K562 (cell line): ENCODE measurements at regions not wholly inside any gene's neighbourhood (a gene's known extent, or its start where the extent isn't known, plus 50 kb on each side); places are given as distances from the start of the nearest gene placed in this dataset.

Experiments used
- ATAC-seq: fragments of 200-7000 bp; cut with Tn5 transposase; 3 replicates; pipeline ENCODE4 v1.9.1; 2020; ENCODE audit warnings: moderate library complexity
- BruUV-seq: library from RNA; stranded (reverse); fragments of 400-500 nt; replicated peaks from 2 replicates; lab custom pipeline; 2021; lab: Mats Ljungman, UMichigan
- CTCF ChIA-PET: fragments of 300-600 bp; formaldehyde crosslinking; extraction: SDS; loops from one replicate; lab custom pipeline; 2021; ENCODE audit warnings: low intra/inter-chr PET ratio; lab: Yijun Ruan, JAX
- POLR2A ChIA-PET: fragments of 300-600, 350-650 bp; sonication (Branson Sonifier 250); formaldehyde crosslinking; extraction: SDS; loops from one replicate; lab custom pipeline; 2021; ENCODE audit warnings: antibody characterized with exemption, inconsistent platforms; lab: Yijun Ruan, JAX
- DNase-seq, 4 experiments: peaks; one replicate each; pipeline versions ENCODE4 v3.0.0 to v3.0.0-alpha.2; 2011 to 2018; ENCODE audit warnings: low spot score in 3 of 4, mixed read lengths in 3 of 4; ENCODE audit errors: extremely low read depth in 1 of 4
- FAIRE-seq: peaks from 2 replicates; lab custom pipeline; 2011; peaks lifted over from hg19 to GRCh38; lab: Jason Lieb, UNC
- H2AFZ ChIP-seq: 2 replicates; pipeline ENCODE4 v1.6.0; 2011; ENCODE audit warnings: low read depth, low read length, control low read depth, inconsistent platforms
- H3K27ac ChIP-seq: fragments of 200-600 bp; 3 replicates; pipeline ENCODE4 v1.8.0; 2011; ENCODE audit warnings: low read depth, mild to moderate bottlenecking, control low read depth, inconsistent platforms, low read length, moderate library complexity, mixed read lengths; ENCODE audit errors: extremely low read depth
- H3K27me3 ChIP-seq, 2 experiments: fragments of 300-600 bp in 1 of 2; 2 replicates in 1 of 2; 3 replicates in 1 of 2; pipeline versions ENCODE4 v1.6.0 to v1.8.0; 2011; ENCODE audit warnings: inconsistent platforms in 2 of 2, low read length in 2 of 2, mild to moderate bottlenecking in 1 of 2, mixed read lengths in 1 of 2, moderate library complexity in 1 of 2; ENCODE audit not compliant: control insufficient read depth in 2 of 2, insufficient read depth in 2 of 2
- H3K36me3 ChIP-seq: fragments of 300-600 bp; 3 replicates; pipeline ENCODE4 v1.8.0; 2011; ENCODE audit warnings: mild to moderate bottlenecking, low read length, inconsistent platforms; ENCODE audit not compliant: control insufficient read depth, insufficient read depth
- H3K4me1 ChIP-seq, 2 experiments: fragments of 200-600 bp in 1 of 2; replicated peaks in 1 of 2; 2 replicates in 1 of 2; 3 replicates in 1 of 2; pipeline versions ENCODE4 v1.5.1 to v1.8.0; 2011; ENCODE audit warnings: inconsistent platforms in 2 of 2, low read length in 2 of 2, mild to moderate bottlenecking in 1 of 2, mixed read lengths in 1 of 2, moderate library complexity in 1 of 2; ENCODE audit not compliant: control insufficient read depth in 2 of 2, insufficient read depth in 2 of 2
- H3K4me2 ChIP-seq: 2 replicates; pipeline ENCODE4 v1.6.1; 2011; ENCODE audit warnings: low read length, control low read depth, inconsistent platforms, mixed read lengths; ENCODE audit not compliant: insufficient read depth
- H3K4me3 ChIP-seq: fragments of 200-600 bp; sonication (generic), shearing (Covaris generic); 2 replicates; pipeline ENCODE4 v1.5.1; 2016; ENCODE audit warnings: control low read depth, inconsistent platforms
- H3K79me2 ChIP-seq: fragments of 200-600 bp; 3 replicates; pipeline ENCODE4 v1.8.0; 2011; ENCODE audit warnings: low read length, inconsistent platforms; ENCODE audit not compliant: control insufficient read depth, insufficient read depth
- H3K9ac ChIP-seq, 2 experiments: 2 replicates each; pipeline versions ENCODE4 v1.6.0 to v1.6.1; 2011; ENCODE audit warnings: low read depth in 2 of 2, low read length in 2 of 2, control low read depth in 1 of 2, inconsistent platforms in 1 of 2, mild to moderate bottlenecking in 1 of 2, mixed read lengths in 1 of 2; ENCODE audit not compliant: insufficient read depth in 1 of 2
- H3K9me1 ChIP-seq: one replicate; pipeline ENCODE4 v1.6.0; 2011; ENCODE audit warnings: inconsistent platforms, mild to moderate bottlenecking, low read length, moderate library complexity; ENCODE audit not compliant: control insufficient read depth, insufficient read depth
- H3K9me3 ChIP-seq: replicated peaks from 2 replicates; pipeline ENCODE4 v1.5.1; 2011; ENCODE audit warnings: low read depth, low read length, inconsistent platforms; ENCODE audit not compliant: control insufficient read depth, insufficient read depth
- H4K20me1 ChIP-seq: replicated peaks from 2 replicates; pipeline ENCODE4 v1.6.1; 2011; ENCODE audit warnings: low read length, inconsistent platforms, mixed read lengths; ENCODE audit not compliant: control insufficient read depth, insufficient read depth
- ADNP ChIP-seq: fragments of 200-800 bp; sonication (Bioruptor generic); IDR thresholded peaks from 2 replicates; pipeline ENCODE4 v1.6.1; 2016; ENCODE audit warnings: missing genetic modification characterization, missing compliant biosample characterization
- ID3 ChIP-seq, 2 experiments: fragments of 250-450 bp in 1 of 2; fragments of 450-650 bp in 1 of 2; sonication (Bioruptor Pico) in 1 of 2; IDR thresholded peaks; 2 replicates each; pipeline versions ENCODE4 v1.6.1 to v1.8.0; 2016 to 2021; ENCODE audit warnings: mild to moderate bottlenecking in 2 of 2, moderate library complexity in 2 of 2, missing compliant biosample characterization in 1 of 2, missing genetic modification characterization in 1 of 2
- MCM2 ChIP-seq: fragments of 450-650 bp; IDR thresholded peaks from 2 replicates; pipeline ENCODE4 v1.6.1; 2017; ENCODE audit warnings: low read depth, mild to moderate bottlenecking
- SMARCA5 ChIP-seq: fragments of 450-650 bp; IDR thresholded peaks from 2 replicates; pipeline ENCODE4 v1.6.1; 2016
- TCF7 ChIP-seq: sonication (generic); IDR thresholded peaks from 2 replicates; pipeline ENCODE4 v1.6.1; 2016; ENCODE audit warnings: antibody characterized with exemption, borderline replicate concordance
- THRA ChIP-seq: fragments of 450-650 bp; IDR thresholded peaks from 2 replicates; pipeline ENCODE4 v1.6.1; 2017; ENCODE audit warnings: mild to moderate bottlenecking, moderate library complexity
- ZBTB49 ChIP-seq: sonication (generic); formaldehyde crosslinking; IDR thresholded peaks from 2 replicates; pipeline ENCODE4 v1.8.0; 2022; ENCODE audit warnings: missing genetic modification reagents, mild to moderate bottlenecking, borderline replicate concordance
- ZNF780A ChIP-seq: fragments of 250-450 bp; sonication (Bioruptor Pico); IDR thresholded peaks from 2 replicates; pipeline ENCODE4 v1.5.0; 2021; ENCODE audit warnings: mild to moderate bottlenecking
- WGBS: fragments of 100-300 bp; shearing (Covaris generic); methylation state at CpG from one replicate; pipeline ENCODE4 v1.1.6; 2016; ENCODE audit warnings: low coverage, mixed read lengths; ENCODE audit not compliant: insufficient coverage; ENCODE audit errors: missing lambda C conversion rate; 5-methylcytosine and 5-hydroxymethylcytosine counted together
- in situ Hi-C: fragments of 300-500 bp; cut with MboI; formaldehyde crosslinking; loops from 4 replicates; pipeline ENCODE4 v1.15.0; 2018; ENCODE audit warnings: inconsistent platforms, mixed read lengths
- intact Hi-C: fragments of 100-400 bp; cut with micrococcal nuclease; formaldehyde crosslinking; loops from 2 replicates; pipeline ENCODE4 v1.14.2; 2022

GRCh38 chr5:10903786-10904560 lies 142.9 kb upstream of the DAP start:
- Histone ChIP-seq H2AFZ (no peak overlapping the region), H3K27ac (no peak overlapping the region), H3K79me2 (no peaks in the 10 kb centered on the region), H3K36me3 (no peaks in the 10 kb centered on the region), H3K9me3 (no peaks in the 10 kb centered on the region), H3K27me3 (peaks cover 2 to 3% of the 10 kb centered on the region in 2 experiments; a peak in 2 of 5 replicates), H3K4me3 (no peak overlapping the region), H3K9me1 (no peaks in the 10 kb centered on the region), H3K9ac (no peak overlapping the region), H3K4me2 (no peak overlapping the region), H4K20me1 (no peaks in the 10 kb centered on the region), H3K4me1 (no peaks in the 10 kb centered on the region)
- no peak for FAIRE-seq
- DNase-seq, result no peak
- intact Hi-C loops, result no loop called here
- POLR2A ChIA-PET, result no interaction called here
- TF ChIP-seq THRA, result no peak
- no peak for TF ChIP-seq SMARCA5
- no peak for TF ChIP-seq ZNF780A (CRISPR knock-in tag)
- no peak for TF ChIP-seq TCF7
- no peak for TF ChIP-seq ZBTB49 (CRISPR knock-in tag)
- no peak for TF ChIP-seq MCM2
- TF ChIP-seq ADNP (tag), result no peak
- TF ChIP-seq ID3 (CRISPR knock-in tag; IDR thresholded peaks at IDR 0.05), result no peak
- TF ChIP-seq ID3 (tag; IDR thresholded peaks at IDR 0.05), result no peak
- whole genome bisulfite sequencing, result 0% methylated on average over 2 of the region's 2 CpGs
- CTCF ChIA-PET, result no interaction called here
- no TSS peak for BruUV-seq
- in situ Hi-C loops, result no loop called here
- ATAC-seq, result no peak
